ENCODE measurements at regions not wholly inside any gene's neighbourhood (a gene's known extent, or its start where the extent isn't known, plus 50 kb on each side); places are given as distances from the start of the nearest gene placed in this dataset.

GRCh38 chr16:77588389-77588788 is 133.9 kb upstream of the NUDT7 start:
- DNase-seq, result no peak
- Histone ChIP-seq H3K27me3 (no peaks in the 10 kb centered on the region), H3K4me3 (no peak overlapping the region), H3K36me3 (no peaks in the 10 kb centered on the region), H3K27ac (no peak overlapping the region), H3K9me3 (no peaks in the 10 kb centered on the region), H3K4me1 (no peaks in the 10 kb centered on the region)
- no peak for ATAC-seq
- TF ChIP-seq CTCF (IDR thresholded peaks at IDR 0.05), result no peak
- 63 to 78% methylated on average over 3 of the region's 3 CpGs for WGBS, 2 donors
- FAIRE-seq, result no peak
- intact Hi-C loops (cut with DNase I), result no loop called here

GRCh38 chr16:77589071-77589765 is 133.1 kb upstream of the NUDT7 start:
- intact Hi-C loops (cut with DNase I), result no loop called here
- no peak for TF ChIP-seq CTCF (IDR thresholded peaks at IDR 0.05)

GRCh38 chr16:77590707-77591106 is 131.6 kb upstream of the NUDT7 start:
- Histone ChIP-seq H3K4me1 (no peaks in the 10 kb centered on the region), H3K27me3 (no peaks in the 10 kb centered on the region), H3K4me3 (no peak overlapping the region), H3K27ac (no peak overlapping the region), H3K9me3 (no peaks in the 10 kb centered on the region), H3K36me3 (no peaks in the 10 kb centered on the region)
- intact Hi-C loops (cut with DNase I), result no loop called here
- no peak for DNase-seq
- no peak for TF ChIP-seq CTCF (IDR thresholded peaks at IDR 0.05)
- FAIRE-seq, result no peak
- WGBS, 2 donors, result 74 to 84% methylated on average over 9 of the region's 9 CpGs
- no peak for ATAC-seq

More at GRCh38 chr16:77589071-77589765, 133.1 kb upstream of the NUDT7 start:
- no peaks in the 10 kb centered on the region for H3K36me3 ChIP-seq
- FAIRE-seq, result no peak
- WGBS, 2 donors, result 82 to 88% methylated on average over 10 of the region's 10 CpGs
- ATAC-seq, result no peak
- no peak for DNase-seq
- H3K27me3 ChIP-seq, result no peaks in the 10 kb centered on the region
- H3K27ac ChIP-seq, result no peak overlapping the region
- H3K4me3 ChIP-seq, result no peak overlapping the region
- no peaks in the 10 kb centered on the region for H3K9me3 ChIP-seq
- no peaks in the 10 kb centered on the region for H3K4me1 ChIP-seq

- intact Hi-C loops (cut with DNase I), result no loop called here
- ATAC-seq (no peak), FAIRE-seq (no peak), DNase-seq (no peak)
- Histone ChIP-seq H3K27me3 (no peaks in the 10 kb centered on the region), H3K27ac (no peak overlapping the region), H3K4me1 (no peaks in the 10 kb centered on the region), H3K36me3 (no peaks in the 10 kb centered on the region), H3K9me3 (no peaks in the 10 kb centered on the region), H3K4me3 (no peak overlapping the region)
- TF ChIP-seq CTCF (IDR thresholded peaks at IDR 0.05), result no peak
- WGBS, 2 donors, result 79 to 80% methylated on average over 6 of the region's 6 CpGs
These were observed 131.0 kb upstream of the NUDT7 start for GRCh38 chr16:77591347-77591746.

GRCh38 chr16:77592021-77592420 is 130.3 kb upstream of the NUDT7 start:
- ATAC-seq (no peak), FAIRE-seq (no peak), DNase-seq (no peak)
- H3K27me3 ChIP-seq, result no peaks in the 10 kb centered on the region
- H3K4me1 ChIP-seq, result no peaks in the 10 kb centered on the region
- H3K36me3 ChIP-seq, result no peaks in the 10 kb centered on the region
- intact Hi-C loops (cut with DNase I), result no loop called here
- H3K9me3 ChIP-seq, result no peaks in the 10 kb centered on the region
- H3K4me3 ChIP-seq, result no peak overlapping the region
- H3K27ac ChIP-seq, result no peak overlapping the region
- TF ChIP-seq CTCF (IDR thresholded peaks at IDR 0.05), result no peak
- WGBS, 2 donors, result 69 to 72% methylated on average over 2 of the region's 2 CpGs

Measured in pancreas (tissue), 10 donors.